ENCODE measurements at regions not wholly inside any gene's neighbourhood (a gene's known extent, or its start where the extent isn't known, plus 50 kb on each side); places are given as distances from the start of the nearest gene placed in this dataset.

DNA sequence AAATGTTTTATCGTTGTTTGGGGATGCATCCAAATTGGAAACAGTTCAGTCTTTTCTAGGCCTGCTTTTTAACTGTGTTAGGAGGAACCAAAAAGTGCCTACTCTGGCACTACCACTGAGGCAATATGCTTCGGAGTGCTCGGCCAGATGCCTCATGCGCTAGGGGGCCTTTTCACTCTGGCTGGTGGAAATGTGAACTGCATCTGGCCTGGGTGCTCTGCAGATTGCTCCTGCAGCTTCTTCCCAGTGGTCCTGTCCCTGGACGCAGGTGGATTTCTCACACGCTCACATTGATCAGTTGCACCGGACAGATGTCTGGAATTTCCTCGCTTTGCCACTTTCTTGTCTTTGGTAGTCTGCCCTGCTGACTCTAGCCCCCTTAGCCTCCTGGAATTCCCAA, 330.2 kb upstream of the FMN2 start:
- Histone ChIP-seq H3K27ac (no peak overlapping the region), H3K4me3 (no peak overlapping the region), H3K9me3 (no peaks in the 10 kb centered on the region), H3K27me3 (no peaks in the 10 kb centered on the region), H3K4me1 (no peaks in the 10 kb centered on the region), H3K36me3 (no peaks in the 10 kb centered on the region)
- intact Hi-C loops (cut with DNase I; ENCODE audit: low total_unique reads) = no loop called here
- DNase-seq (ENCODE audit: low spot score in 2 of 2) = no peak
- TF ChIP-seq POLR2AphosphoS5 (IDR thresholded peaks at IDR 0.05) (no peak), POLR2A (IDR thresholded peaks at IDR 0.05) (no peak)
- TF ChIP-seq, protein P1, sequence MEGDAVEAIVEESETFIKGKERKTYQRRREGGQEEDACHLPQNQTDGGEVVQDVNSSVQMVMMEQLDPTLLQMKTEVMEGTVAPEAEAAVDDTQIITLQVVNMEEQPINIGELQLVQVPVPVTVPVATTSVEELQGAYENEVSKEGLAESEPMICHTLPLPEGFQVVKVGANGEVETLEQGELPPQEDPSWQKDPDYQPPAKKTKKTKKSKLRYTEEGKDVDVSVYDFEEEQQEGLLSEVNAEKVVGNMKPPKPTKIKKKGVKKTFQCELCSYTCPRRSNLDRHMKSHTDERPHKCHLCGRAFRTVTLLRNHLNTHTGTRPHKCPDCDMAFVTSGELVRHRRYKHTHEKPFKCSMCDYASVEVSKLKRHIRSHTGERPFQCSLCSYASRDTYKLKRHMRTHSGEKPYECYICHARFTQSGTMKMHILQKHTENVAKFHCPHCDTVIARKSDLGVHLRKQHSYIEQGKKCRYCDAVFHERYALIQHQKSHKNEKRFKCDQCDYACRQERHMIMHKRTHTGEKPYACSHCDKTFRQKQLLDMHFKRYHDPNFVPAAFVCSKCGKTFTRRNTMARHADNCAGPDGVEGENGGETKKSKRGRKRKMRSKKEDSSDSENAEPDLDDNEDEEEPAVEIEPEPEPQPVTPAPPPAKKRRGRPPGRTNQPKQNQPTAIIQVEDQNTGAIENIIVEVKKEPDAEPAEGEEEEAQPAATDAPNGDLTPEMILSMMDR (IDR thresholded peaks at IDR 0.05) = no peak

DNA sequence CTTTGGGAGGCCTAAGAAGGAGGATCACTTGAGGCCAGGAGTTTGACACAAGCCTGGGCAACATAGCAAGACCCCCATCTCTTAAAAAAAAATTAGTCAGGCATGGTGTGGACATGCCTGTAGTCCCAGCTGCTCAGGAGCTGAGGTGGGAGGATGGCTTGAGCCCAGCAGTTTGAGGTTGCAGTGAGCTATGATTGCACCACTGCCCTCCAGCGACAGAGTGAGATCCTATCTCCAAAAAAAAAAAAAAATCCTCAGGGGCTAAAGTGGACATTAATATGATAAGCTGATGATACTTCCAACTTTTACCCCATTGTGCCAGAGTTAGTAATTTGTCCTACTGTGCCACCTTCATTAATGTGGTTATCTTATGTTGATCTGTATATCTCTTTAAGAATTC, 327.8 kb upstream of the FMN2 start:
- H3K4me1 ChIP-seq = no peaks in the 10 kb centered on the region
- H3K4me3 ChIP-seq = no peak overlapping the region
- no peaks in the 10 kb centered on the region for H3K36me3 ChIP-seq
- H3K9me3 ChIP-seq = no peaks in the 10 kb centered on the region
- H3K27ac ChIP-seq = no peak overlapping the region
- no peak for TF ChIP-seq POLR2A (IDR thresholded peaks at IDR 0.05)
- TF ChIP-seq, protein P1 (IDR thresholded peaks at IDR 0.05) = no peak
- TF ChIP-seq POLR2AphosphoS5 (IDR thresholded peaks at IDR 0.05) = no peak
- intact Hi-C loops (cut with DNase I; ENCODE audit: low total_unique reads) = no loop called here
- H3K27me3 ChIP-seq = no peaks in the 10 kb centered on the region
- no peak for DNase-seq (ENCODE audit: low spot score in 2 of 2)

DNA sequence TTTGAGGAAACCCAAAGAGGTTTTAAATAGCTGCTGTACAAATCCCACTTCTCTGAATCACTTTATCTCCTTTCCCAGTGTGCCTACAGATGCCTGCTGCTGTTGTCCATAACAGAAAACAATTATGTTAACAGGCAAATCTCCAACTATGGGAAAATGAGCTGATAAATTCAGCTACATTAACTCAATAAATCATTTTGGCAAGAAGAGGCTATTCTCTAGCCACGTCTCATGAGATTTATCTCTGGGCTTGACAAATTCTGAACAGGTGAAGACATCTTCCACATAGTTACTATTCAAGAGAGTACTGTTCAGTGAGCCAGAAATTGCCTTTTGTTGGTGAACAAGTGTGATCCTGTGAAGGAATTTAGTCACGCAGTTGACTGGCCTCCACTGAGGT, 327.1 kb upstream of the FMN2 start:
- intact Hi-C loops (cut with DNase I; ENCODE audit: low total_unique reads) = no loop called here
- DNase-seq (ENCODE audit: low spot score in 2 of 2) = no peak
- Histone ChIP-seq H3K4me1 (no peaks in the 10 kb centered on the region), H3K27ac (no peak overlapping the region), H3K36me3 (no peaks in the 10 kb centered on the region), H3K4me3 (no peak overlapping the region), H3K27me3 (no peaks in the 10 kb centered on the region), H3K9me3 (no peaks in the 10 kb centered on the region)
- TF ChIP-seq, protein P1 (IDR thresholded peaks at IDR 0.05) = no peak
- TF ChIP-seq POLR2AphosphoS5 (IDR thresholded peaks at IDR 0.05) (no peak), POLR2A (IDR thresholded peaks at IDR 0.05) (no peak)

DNA sequence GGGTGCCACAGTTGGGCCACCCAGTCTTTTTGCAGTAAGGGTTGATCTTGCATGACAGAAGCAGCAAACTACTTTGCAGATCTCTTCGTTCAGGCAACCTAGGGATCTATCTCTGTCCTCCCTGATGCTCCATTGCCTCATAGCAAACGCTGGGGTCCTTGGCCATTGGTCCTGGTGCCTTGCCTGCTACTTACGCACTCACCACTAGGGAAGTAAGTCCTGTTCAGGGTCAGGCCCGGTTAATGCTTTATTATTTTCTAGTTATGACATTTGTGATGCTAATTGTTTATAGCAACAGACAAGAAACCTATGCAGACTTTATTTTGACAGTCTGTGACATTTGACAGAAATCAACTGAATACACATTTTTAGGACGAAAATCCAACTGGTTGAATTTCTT, 326.5 kb upstream of the FMN2 start:
- no peaks in the 10 kb centered on the region for H3K9me3 ChIP-seq
- no peaks in the 10 kb centered on the region for H3K4me1 ChIP-seq
- intact Hi-C loops (cut with DNase I; ENCODE audit: low total_unique reads) = no loop called here
- H3K27me3 ChIP-seq = no peaks in the 10 kb centered on the region
- H3K36me3 ChIP-seq = no peaks in the 10 kb centered on the region
- DNase-seq (ENCODE audit: low spot score in 2 of 2) = no peak
- TF ChIP-seq POLR2AphosphoS5 (IDR thresholded peaks at IDR 0.05) = no peak
- no peak for TF ChIP-seq POLR2A (IDR thresholded peaks at IDR 0.05)
- TF ChIP-seq, protein P1 (IDR thresholded peaks at IDR 0.05) = no peak
- no peak overlapping the region for H3K27ac ChIP-seq
- H3K4me3 ChIP-seq = no peak overlapping the region

DNA sequence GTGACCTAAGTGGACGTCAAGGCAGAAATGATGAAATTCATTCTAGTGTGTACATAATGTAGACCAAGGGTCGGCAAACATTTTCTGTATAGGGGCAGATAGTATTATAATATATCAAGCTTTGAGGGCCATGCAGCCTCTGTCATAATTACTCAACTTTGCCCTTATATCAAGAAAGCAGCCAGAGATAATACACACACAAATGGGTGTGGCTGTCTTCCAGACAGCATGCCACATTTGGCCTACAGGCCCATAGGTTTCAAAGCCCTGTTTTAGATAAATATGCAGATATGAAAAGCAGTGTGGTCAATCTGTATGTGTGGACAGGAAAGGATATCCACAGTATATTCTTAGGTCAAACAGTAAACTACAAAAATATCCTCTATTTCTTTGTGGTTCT, 320.1 kb upstream of the FMN2 start:
- H3K9me3 ChIP-seq = no peaks in the 10 kb centered on the region
- H3K4me3 ChIP-seq = no peak overlapping the region
- no peak for TF ChIP-seq POLR2A (IDR thresholded peaks at IDR 0.05)
- no peak for TF ChIP-seq POLR2AphosphoS5 (IDR thresholded peaks at IDR 0.05)
- TF ChIP-seq, protein P1 (IDR thresholded peaks at IDR 0.05) = no peak
- no peaks in the 10 kb centered on the region for H3K27me3 ChIP-seq
- no peak overlapping the region for H3K27ac ChIP-seq
- DNase-seq (ENCODE audit: low spot score in 2 of 2) = no peak
- intact Hi-C loops (cut with DNase I; ENCODE audit: low total_unique reads) = no loop called here
- no peaks in the 10 kb centered on the region for H3K4me1 ChIP-seq
- no peaks in the 10 kb centered on the region for H3K36me3 ChIP-seq

Data from breast epithelium (tissue), 4 donors.